VCaP (cell line): ENCODE measurements at regions not wholly inside any gene's neighbourhood (a gene's known extent, or its start where the extent isn't known, plus 50 kb on each side); places are given as distances from the start of the nearest gene placed in this dataset.
"Not testable (repeated sequence)": the region's sequence is repeated elsewhere in the genome, so short reads cannot be mapped to it uniquely, and the experiment has no call there.

ENCODE experiments used
- H3K27ac ChIP-seq: fragments of 450-650 bp; 2 replicates; pipeline ENCODE4 v1.5.1; 2017
- CTCF ChIP-seq: fragments of 450-650 bp; conservative IDR thresholded peaks from 2 replicates; pipeline ENCODE4 v1.5.1; 2017; ENCODE audit warnings: mild to moderate bottlenecking, moderate library complexity

- TF ChIP-seq CTCF = no peak
- H3K27ac ChIP-seq = no peak overlapping the region
Observed at GRCh38 chr6:68025764-68026163, 609.3 kb upstream of the ADGRB3 start.

GRCh38 chr6:68024570-68025269 lies 610.4 kb upstream of the ADGRB3 start:
- TF ChIP-seq CTCF = no peak
- no peak overlapping the region for H3K27ac ChIP-seq

- not testable (repeated sequence) for H3K27ac ChIP-seq
Observed at GRCh38 chr6:68022968-68023367, 612.1 kb upstream of the ADGRB3 start.

- no peak for TF ChIP-seq CTCF
- no peak overlapping the region for H3K27ac ChIP-seq
Observed at GRCh38 chr6:68013780-68014515, 621.1 kb upstream of the ADGRB3 start.

GRCh38 chr6:68012822-68013221 lies 622.3 kb upstream of the ADGRB3 start:
- no peak overlapping the region for H3K27ac ChIP-seq
- no peak for TF ChIP-seq CTCF

GRCh38 chr6:68010936-68011335 lies 624.1 kb upstream of the ADGRB3 start:
- TF ChIP-seq CTCF = no peak
- no peak overlapping the region for H3K27ac ChIP-seq

GRCh38 chr6:68008445-68008844 lies 626.6 kb upstream of the ADGRB3 start:
- TF ChIP-seq CTCF = no peak
- H3K27ac ChIP-seq = no peak overlapping the region

GRCh38 chr6:68007717-68008116 lies 627.4 kb upstream of the ADGRB3 start:
- TF ChIP-seq CTCF = no peak
- H3K27ac ChIP-seq = no peak overlapping the region
